Mesendoderm (in vitro differentiated cells): ENCODE measurements at regions not wholly inside any gene's neighbourhood (a gene's known extent, or its start where the extent isn't known, plus 50 kb on each side); places are given as distances from the start of the nearest gene placed in this dataset.

Source experiments
- DNase-seq: peaks from one replicate; pipeline ENCODE4 v3.0.0; 2013
- H2AK5ac ChIP-seq: 2 replicates; pipeline ENCODE4 v1.6.1; 2013; ENCODE audit warnings: low read length, inconsistent platforms
- H2BK120ac ChIP-seq: 2 replicates; pipeline ENCODE4 v1.6.1; 2013; ENCODE audit warnings: low read depth, mild to moderate bottlenecking, low read length, moderate library complexity, mixed read lengths
- H2BK15ac ChIP-seq: replicated peaks from 2 replicates; pipeline ENCODE4 v1.6.1; 2013; ENCODE audit warnings: low read depth, mild to moderate bottlenecking, moderate library complexity
- H2BK5ac ChIP-seq: 2 replicates; pipeline ENCODE4 v1.6.1; 2013; ENCODE audit warnings: low read length, inconsistent platforms
- H3K18ac ChIP-seq: 2 replicates; pipeline ENCODE4 v1.6.1; 2013; ENCODE audit warnings: mild to moderate bottlenecking, low read length, mixed read lengths
- H3K23ac ChIP-seq: one replicate; pipeline ENCODE4 v1.6.1; 2013; ENCODE audit warnings: low read length
- H3K27ac ChIP-seq: 2 replicates; pipeline ENCODE4 v1.5.1; 2013; ENCODE audit warnings: low read depth, mild to moderate bottlenecking, inconsistent platforms, low read length, moderate library complexity
- H3K27me3 ChIP-seq: 2 replicates; pipeline ENCODE4 v1.6.1; 2013; ENCODE audit warnings: low read length, control low read depth, mild to moderate bottlenecking, inconsistent platforms; ENCODE audit not compliant: insufficient read depth, poor library complexity
- H3K36me3 ChIP-seq: 2 replicates; pipeline ENCODE4 v1.6.1; 2013; ENCODE audit warnings: low read length, inconsistent platforms; ENCODE audit not compliant: control insufficient read depth, insufficient read depth
- H3K4ac ChIP-seq: one replicate; pipeline ENCODE4 v1.6.1; 2013; ENCODE audit warnings: low read depth, mild to moderate bottlenecking, low read length, moderate library complexity
- H3K4me1 ChIP-seq: 2 replicates; pipeline ENCODE4 v1.6.1; 2013; ENCODE audit warnings: low read depth, low read length, inconsistent platforms; ENCODE audit not compliant: control insufficient read depth
- H3K4me2 ChIP-seq: 2 replicates; pipeline ENCODE4 v1.6.1; 2013; ENCODE audit warnings: low read length
- H3K4me3 ChIP-seq: 2 replicates; pipeline ENCODE4 v1.5.1; 2013; ENCODE audit warnings: mild to moderate bottlenecking, low read length
- H3K56ac ChIP-seq: one replicate; pipeline ENCODE4 v1.6.1; 2013; ENCODE audit warnings: low read length
- H3K79me1 ChIP-seq: 2 replicates; pipeline ENCODE4 v1.6.1; 2013; ENCODE audit warnings: low read length, inconsistent platforms
- H3K79me2 ChIP-seq: 2 replicates; pipeline ENCODE4 v1.6.1; 2013; ENCODE audit warnings: mild to moderate bottlenecking, low read length; ENCODE audit not compliant: control insufficient read depth, insufficient read depth
- H3K9ac ChIP-seq: 2 replicates; pipeline ENCODE4 v1.6.1; 2013; ENCODE audit warnings: low read length, inconsistent platforms
- H4K5ac ChIP-seq: one replicate; pipeline ENCODE4 v1.6.1; 2013; ENCODE audit warnings: low read length
- H4K8ac ChIP-seq: one replicate; pipeline ENCODE4 v1.6.1; 2013; ENCODE audit warnings: low read depth, mild to moderate bottlenecking, control low read depth, low read length, moderate library complexity
- WGBS: extraction: QIAGEN DNeasy Blood & Tissue Kit; methylation state at CpG from one replicate; pipeline ENCODE4 v1.1.7; 2013; ENCODE audit warnings: low lambda C conversion rate, missing lambda C conversion rate; ENCODE audit not compliant: insufficient coverage; ENCODE audit errors: extremely low coverage; 5-methylcytosine and 5-hydroxymethylcytosine counted together

DNA sequence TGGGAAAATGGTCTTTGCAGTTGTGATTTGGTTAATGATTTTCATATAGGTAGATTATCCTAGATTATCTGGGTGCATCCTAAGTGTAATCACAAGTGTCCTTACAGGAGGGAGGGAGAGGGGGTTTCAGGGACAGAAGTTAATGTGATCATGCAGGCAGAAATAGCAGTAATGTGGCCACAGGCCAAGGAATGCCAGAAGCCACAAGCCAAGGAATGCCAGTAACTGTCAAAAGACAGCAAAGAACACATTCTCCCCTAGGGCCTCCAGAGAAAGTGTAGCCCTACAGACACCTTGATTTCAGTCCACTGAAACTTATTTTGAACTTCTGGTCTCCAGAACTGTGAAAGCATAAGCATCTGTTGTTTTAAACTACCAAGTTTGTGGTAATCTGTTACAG, 2074.5 kb downstream of the MAT2B start:
- no peak overlapping the region for H2BK120ac ChIP-seq
- H3K23ac ChIP-seq, result no peak overlapping the region
- no peaks in the 10 kb centered on the region for H3K4me1 ChIP-seq
- H3K36me3 ChIP-seq, result no peaks in the 10 kb centered on the region
- no peaks in the 10 kb centered on the region for H3K79me1 ChIP-seq
- H2BK15ac ChIP-seq, result no peak overlapping the region
- H3K4ac ChIP-seq, result no peak overlapping the region
- H3K27ac ChIP-seq, result no peak overlapping the region
- no peak overlapping the region for H3K4me3 ChIP-seq
- H3K27me3 ChIP-seq, result no peaks in the 10 kb centered on the region
- no peak overlapping the region for H4K5ac ChIP-seq
- no peak overlapping the region for H3K56ac ChIP-seq
- no peak overlapping the region for H4K8ac ChIP-seq
- H3K79me2 ChIP-seq, result no peaks in the 10 kb centered on the region
- H3K9ac ChIP-seq, result no peak overlapping the region
- no peak overlapping the region for H2BK5ac ChIP-seq
- no peak overlapping the region for H3K18ac ChIP-seq
- no peak overlapping the region for H3K4me2 ChIP-seq
- no peak for DNase-seq
- H2AK5ac ChIP-seq, result no peak overlapping the region

DNA sequence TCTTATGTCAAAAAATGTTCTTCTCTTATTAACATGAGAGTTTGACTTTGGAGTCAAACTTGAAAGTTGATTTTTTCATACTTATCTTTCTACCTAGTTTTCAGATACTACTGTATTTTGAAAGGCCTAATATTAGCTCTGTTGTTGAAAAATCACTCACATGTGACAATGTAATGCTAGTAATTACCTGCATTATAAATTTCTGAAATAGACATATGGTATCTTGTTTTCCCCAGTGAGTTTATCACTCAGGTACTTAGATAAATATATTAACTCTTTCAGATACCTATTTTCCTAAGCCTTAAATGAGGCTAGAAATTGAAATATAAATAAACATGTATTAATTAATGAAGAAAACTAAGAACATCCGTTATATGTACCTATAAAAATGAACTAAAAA, 2089.3 kb downstream of the MAT2B start:
- no peak for DNase-seq
- H3K9ac ChIP-seq, result no peak overlapping the region
- no peak overlapping the region for H3K4me2 ChIP-seq
- H4K8ac ChIP-seq, result no peak overlapping the region
- no peak overlapping the region for H3K4me3 ChIP-seq
- no peak overlapping the region for H2BK5ac ChIP-seq
- no peak overlapping the region for H2BK120ac ChIP-seq
- H3K18ac ChIP-seq, result no peak overlapping the region
- no peak overlapping the region for H3K4ac ChIP-seq
- H3K27me3 ChIP-seq, result no peaks in the 10 kb centered on the region
- no CpG with 5 or more reads among the region's 1 CpG for WGBS
- H3K79me2 ChIP-seq, result no peaks in the 10 kb centered on the region
- no peaks in the 10 kb centered on the region for H3K4me1 ChIP-seq
- H3K79me1 ChIP-seq, result no peaks in the 10 kb centered on the region
- H4K5ac ChIP-seq, result no peak overlapping the region
- H3K27ac ChIP-seq, result no peak overlapping the region
- H3K36me3 ChIP-seq, result no peaks in the 10 kb centered on the region
- no peak overlapping the region for H3K56ac ChIP-seq
- H2AK5ac ChIP-seq, result no peak overlapping the region
- no peak overlapping the region for H3K23ac ChIP-seq
- no peak overlapping the region for H2BK15ac ChIP-seq

DNA sequence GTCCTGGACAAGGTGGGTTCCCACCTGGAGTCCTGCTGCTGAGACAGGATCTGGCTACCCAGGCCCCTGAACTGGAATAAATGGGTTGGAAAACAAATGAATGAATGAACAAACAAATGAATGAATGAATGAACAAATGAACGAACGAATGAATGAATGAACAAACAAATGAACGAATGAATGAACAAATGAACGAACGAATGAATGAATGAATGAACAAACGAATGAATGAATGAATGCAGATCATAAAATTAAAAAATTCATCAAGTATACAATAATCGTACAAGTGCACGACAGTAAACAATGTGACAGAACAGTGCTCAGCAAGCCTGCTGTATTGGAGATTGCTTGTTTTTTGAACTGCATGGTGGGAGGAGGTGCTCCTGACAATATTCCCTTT, 2097.1 kb downstream of the MAT2B start:
- Histone ChIP-seq H3K4ac (no peak overlapping the region), H2BK120ac (no peak overlapping the region), H4K5ac (no peak overlapping the region), H3K9ac (no peak overlapping the region), H2BK5ac (no peak overlapping the region), H3K27me3 (no peaks in the 10 kb centered on the region), H3K56ac (no peak overlapping the region), H2AK5ac (no peak overlapping the region), H3K23ac (no peak overlapping the region), H3K27ac (no peak overlapping the region), H3K4me2 (no peak overlapping the region), H2BK15ac (no peak overlapping the region), H3K18ac (no peak overlapping the region), H3K79me1 (no peaks in the 10 kb centered on the region), H3K79me2 (no peaks in the 10 kb centered on the region), H4K8ac (no peak overlapping the region), H3K4me3 (no peak overlapping the region), H3K36me3 (no peaks in the 10 kb centered on the region), H3K4me1 (no peaks in the 10 kb centered on the region)
- WGBS, result no CpG with 5 or more reads among the region's 8 CpGs
- DNase-seq, result no peak

GRCh38 chr5:165607026-165607425, 2101.6 kb downstream of the MAT2B start:
- Histone ChIP-seq H2BK5ac (no peak overlapping the region), H3K79me2 (no peaks in the 10 kb centered on the region), H3K4me3 (no peak overlapping the region), H3K9ac (no peak overlapping the region), H3K27ac (no peak overlapping the region), H4K5ac (no peak overlapping the region), H2AK5ac (no peak overlapping the region), H3K4me2 (no peak overlapping the region), H3K4me1 (no peaks in the 10 kb centered on the region), H3K27me3 (no peaks in the 10 kb centered on the region), H3K56ac (no peak overlapping the region), H2BK15ac (no peak overlapping the region), H4K8ac (no peak overlapping the region), H2BK120ac (no peak overlapping the region), H3K4ac (no peak overlapping the region), H3K36me3 (no peaks in the 10 kb centered on the region), H3K18ac (no peak overlapping the region), H3K23ac (no peak overlapping the region), H3K79me1 (no peaks in the 10 kb centered on the region)
- no peak for DNase-seq
- no CpG with 5 or more reads among the region's 12 CpGs for WGBS

- H3K18ac ChIP-seq, result no peak overlapping the region
- no peak overlapping the region for H3K4me3 ChIP-seq
- DNase-seq, result no peak
- H3K56ac ChIP-seq, result no peak overlapping the region
- no peaks in the 10 kb centered on the region for H3K4me1 ChIP-seq
- H3K79me1 ChIP-seq, result no peaks in the 10 kb centered on the region
- no peaks in the 10 kb centered on the region for H3K79me2 ChIP-seq
- no peak overlapping the region for H2BK5ac ChIP-seq
- no peak overlapping the region for H3K23ac ChIP-seq
- no peak overlapping the region for H2AK5ac ChIP-seq
- no peak overlapping the region for H2BK120ac ChIP-seq
- H2BK15ac ChIP-seq, result no peak overlapping the region
- WGBS, result no CpG with 5 or more reads among the region's 2 CpGs
- no peak overlapping the region for H3K4ac ChIP-seq
- H3K9ac ChIP-seq, result no peak overlapping the region
- H3K27me3 ChIP-seq, result no peaks in the 10 kb centered on the region
- no peaks in the 10 kb centered on the region for H3K36me3 ChIP-seq
- no peak overlapping the region for H4K8ac ChIP-seq
- H3K27ac ChIP-seq, result no peak overlapping the region
- no peak overlapping the region for H3K4me2 ChIP-seq
- H4K5ac ChIP-seq, result no peak overlapping the region
These were observed 2104.5 kb downstream of the MAT2B start for GRCh38 chr5:165609871-165610270.

GRCh38 chr5:165616490-165617405, 2111.3 kb downstream of the MAT2B start:
- Histone ChIP-seq H3K9ac (no peak overlapping the region), H3K79me1 (no peaks in the 10 kb centered on the region), H3K4me2 (no peak overlapping the region), H3K18ac (no peak overlapping the region), H2AK5ac (no peak overlapping the region), H3K4me3 (no peak overlapping the region), H3K4ac (no peak overlapping the region), H2BK5ac (no peak overlapping the region), H3K23ac (no peak overlapping the region), H4K5ac (no peak overlapping the region), H3K27me3 (no peaks in the 10 kb centered on the region), H3K56ac (no peak overlapping the region), H3K36me3 (no peaks in the 10 kb centered on the region), H2BK120ac (no peak overlapping the region), H4K8ac (no peak overlapping the region), H2BK15ac (no peak overlapping the region), H3K4me1 (no peaks in the 10 kb centered on the region), H3K79me2 (no peaks in the 10 kb centered on the region), H3K27ac (no peak overlapping the region)
- DNase-seq, result peak; percentile 61
- no CpG with 5 or more reads among the region's 2 CpGs for WGBS
